ENCODE measurements at regions not wholly inside any gene's neighbourhood (a gene's known extent, or its start where the extent isn't known, plus 50 kb on each side); places are given as distances from the start of the nearest gene placed in this dataset.

DNA sequence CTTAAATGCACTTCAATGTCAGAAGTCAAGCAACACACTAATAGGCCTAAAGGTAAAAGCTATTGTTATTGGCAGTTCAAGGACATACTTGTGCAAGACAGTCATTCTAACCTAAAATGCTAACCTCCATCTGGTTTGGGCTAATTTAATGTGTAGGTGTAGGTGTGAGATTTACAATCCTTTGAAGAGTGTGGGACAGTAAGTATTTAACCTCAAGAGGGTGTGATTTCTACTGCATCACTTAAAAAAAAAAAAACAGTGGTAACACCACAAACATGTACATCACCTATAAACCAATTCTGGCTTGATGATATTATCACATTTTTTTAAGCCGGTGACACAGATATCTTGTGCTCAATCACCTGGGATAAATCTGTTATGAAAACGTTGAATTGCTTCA lies 127.5 kb upstream of the MEF2C start (continued):
- TF ChIP-seq, protein P1, sequence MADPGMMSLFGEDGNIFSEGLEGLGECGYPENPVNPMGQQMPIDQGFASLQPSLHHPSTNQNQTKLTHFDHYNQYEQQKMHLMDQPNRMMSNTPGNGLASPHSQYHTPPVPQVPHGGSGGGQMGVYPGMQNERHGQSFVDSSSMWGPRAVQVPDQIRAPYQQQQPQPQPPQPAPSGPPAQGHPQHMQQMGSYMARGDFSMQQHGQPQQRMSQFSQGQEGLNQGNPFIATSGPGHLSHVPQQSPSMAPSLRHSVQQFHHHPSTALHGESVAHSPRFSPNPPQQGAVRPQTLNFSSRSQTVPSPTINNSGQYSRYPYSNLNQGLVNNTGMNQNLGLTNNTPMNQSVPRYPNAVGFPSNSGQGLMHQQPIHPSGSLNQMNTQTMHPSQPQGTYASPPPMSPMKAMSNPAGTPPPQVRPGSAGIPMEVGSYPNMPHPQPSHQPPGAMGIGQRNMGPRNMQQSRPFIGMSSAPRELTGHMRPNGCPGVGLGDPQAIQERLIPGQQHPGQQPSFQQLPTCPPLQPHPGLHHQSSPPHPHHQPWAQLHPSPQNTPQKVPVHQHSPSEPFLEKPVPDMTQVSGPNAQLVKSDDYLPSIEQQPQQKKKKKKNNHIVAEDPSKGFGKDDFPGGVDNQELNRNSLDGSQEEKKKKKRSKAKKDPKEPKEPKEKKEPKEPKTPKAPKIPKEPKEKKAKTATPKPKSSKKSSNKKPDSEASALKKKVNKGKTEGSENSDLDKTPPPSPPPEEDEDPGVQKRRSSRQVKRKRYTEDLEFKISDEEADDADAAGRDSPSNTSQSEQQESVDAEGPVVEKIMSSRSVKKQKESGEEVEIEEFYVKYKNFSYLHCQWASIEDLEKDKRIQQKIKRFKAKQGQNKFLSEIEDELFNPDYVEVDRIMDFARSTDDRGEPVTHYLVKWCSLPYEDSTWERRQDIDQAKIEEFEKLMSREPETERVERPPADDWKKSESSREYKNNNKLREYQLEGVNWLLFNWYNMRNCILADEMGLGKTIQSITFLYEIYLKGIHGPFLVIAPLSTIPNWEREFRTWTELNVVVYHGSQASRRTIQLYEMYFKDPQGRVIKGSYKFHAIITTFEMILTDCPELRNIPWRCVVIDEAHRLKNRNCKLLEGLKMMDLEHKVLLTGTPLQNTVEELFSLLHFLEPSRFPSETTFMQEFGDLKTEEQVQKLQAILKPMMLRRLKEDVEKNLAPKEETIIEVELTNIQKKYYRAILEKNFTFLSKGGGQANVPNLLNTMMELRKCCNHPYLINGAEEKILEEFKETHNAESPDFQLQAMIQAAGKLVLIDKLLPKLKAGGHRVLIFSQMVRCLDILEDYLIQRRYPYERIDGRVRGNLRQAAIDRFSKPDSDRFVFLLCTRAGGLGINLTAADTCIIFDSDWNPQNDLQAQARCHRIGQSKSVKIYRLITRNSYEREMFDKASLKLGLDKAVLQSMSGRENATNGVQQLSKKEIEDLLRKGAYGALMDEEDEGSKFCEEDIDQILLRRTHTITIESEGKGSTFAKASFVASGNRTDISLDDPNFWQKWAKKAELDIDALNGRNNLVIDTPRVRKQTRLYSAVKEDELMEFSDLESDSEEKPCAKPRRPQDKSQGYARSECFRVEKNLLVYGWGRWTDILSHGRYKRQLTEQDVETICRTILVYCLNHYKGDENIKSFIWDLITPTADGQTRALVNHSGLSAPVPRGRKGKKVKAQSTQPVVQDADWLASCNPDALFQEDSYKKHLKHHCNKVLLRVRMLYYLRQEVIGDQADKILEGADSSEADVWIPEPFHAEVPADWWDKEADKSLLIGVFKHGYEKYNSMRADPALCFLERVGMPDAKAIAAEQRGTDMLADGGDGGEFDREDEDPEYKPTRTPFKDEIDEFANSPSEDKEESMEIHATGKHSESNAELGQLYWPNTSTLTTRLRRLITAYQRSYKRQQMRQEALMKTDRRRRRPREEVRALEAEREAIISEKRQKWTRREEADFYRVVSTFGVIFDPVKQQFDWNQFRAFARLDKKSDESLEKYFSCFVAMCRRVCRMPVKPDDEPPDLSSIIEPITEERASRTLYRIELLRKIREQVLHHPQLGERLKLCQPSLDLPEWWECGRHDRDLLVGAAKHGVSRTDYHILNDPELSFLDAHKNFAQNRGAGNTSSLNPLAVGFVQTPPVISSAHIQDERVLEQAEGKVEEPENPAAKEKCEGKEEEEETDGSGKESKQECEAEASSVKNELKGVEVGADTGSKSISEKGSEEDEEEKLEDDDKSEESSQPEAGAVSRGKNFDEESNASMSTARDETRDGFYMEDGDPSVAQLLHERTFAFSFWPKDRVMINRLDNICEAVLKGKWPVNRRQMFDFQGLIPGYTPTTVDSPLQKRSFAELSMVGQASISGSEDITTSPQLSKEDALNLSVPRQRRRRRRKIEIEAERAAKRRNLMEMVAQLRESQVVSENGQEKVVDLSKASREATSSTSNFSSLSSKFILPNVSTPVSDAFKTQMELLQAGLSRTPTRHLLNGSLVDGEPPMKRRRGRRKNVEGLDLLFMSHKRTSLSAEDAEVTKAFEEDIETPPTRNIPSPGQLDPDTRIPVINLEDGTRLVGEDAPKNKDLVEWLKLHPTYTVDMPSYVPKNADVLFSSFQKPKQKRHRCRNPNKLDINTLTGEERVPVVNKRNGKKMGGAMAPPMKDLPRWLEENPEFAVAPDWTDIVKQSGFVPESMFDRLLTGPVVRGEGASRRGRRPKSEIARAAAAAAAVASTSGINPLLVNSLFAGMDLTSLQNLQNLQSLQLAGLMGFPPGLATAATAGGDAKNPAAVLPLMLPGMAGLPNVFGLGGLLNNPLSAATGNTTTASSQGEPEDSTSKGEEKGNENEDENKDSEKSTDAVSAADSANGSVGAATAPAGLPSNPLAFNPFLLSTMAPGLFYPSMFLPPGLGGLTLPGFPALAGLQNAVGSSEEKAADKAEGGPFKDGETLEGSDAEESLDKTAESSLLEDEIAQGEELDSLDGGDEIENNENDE (IDR thresholded peaks at IDR 0.05; ENCODE audit: insufficient replicate concordance, low read length), result no peak
- TF ChIP-seq CHD2 (IDR thresholded peaks at IDR 0.05; ENCODE audit: low read length) (no peak), SAP30 (IDR thresholded peaks at IDR 0.05; ENCODE audit: insufficient read depth, insufficient replicate concordance, low read length) (no peak)
